K562 (cell line): ENCODE measurements at regions not wholly inside any gene's neighbourhood (a gene's known extent, or its start where the extent isn't known, plus 50 kb on each side); places are given as distances from the start of the nearest gene placed in this dataset.

ENCODE experiments used
- FOXJ3 ChIP-seq: sonication (generic); formaldehyde crosslinking; IDR thresholded peaks from 2 replicates; pipeline ENCODE4 v1.4.0; 2020; ENCODE audit warnings: mild to moderate bottlenecking, missing genetic modification reagents
- FUS ChIP-seq: fragments of 200-400 bp; formaldehyde crosslinking; optimal IDR thresholded peaks from 2 replicates; pipeline ENCODE3; 2017; ENCODE audit warnings: low read depth, low read length
- HDAC1 ChIP-seq, 2 experiments: fragments of 450-650 bp; IDR thresholded peaks; 2 replicates each; pipeline ENCODE4 v1.6.1; 2016 to 2017; ENCODE audit warnings: inconsistent platforms in 1 of 2, mild to moderate bottlenecking in 1 of 2, moderate library complexity in 1 of 2
- NCOA2 ChIP-seq, 2 experiments: fragments of 450-650 bp; IDR thresholded peaks; 2 replicates each; pipeline ENCODE4 v1.6.1; 2018; ENCODE audit warnings: mild to moderate bottlenecking in 2 of 2, moderate library complexity in 1 of 2; ENCODE audit not compliant: partially characterized antibody in 2 of 2
- NUFIP1 ChIP-seq: fragments of 450-650 bp; IDR thresholded peaks from 2 replicates; pipeline ENCODE4 v1.6.1; 2018; ENCODE audit not compliant: partially characterized antibody
- PTRF ChIP-seq: fragments of 450-650 bp; IDR thresholded peaks from 2 replicates; pipeline ENCODE4 v1.6.1; 2016; ENCODE audit warnings: mild to moderate bottlenecking, missing genetic modification characterization, missing compliant biosample characterization
- RBM22 ChIP-seq: fragments of 200-400 bp; formaldehyde crosslinking; IDR thresholded peaks from 2 replicates; pipeline ENCODE4 v1.6.1; 2018; ENCODE audit warnings: low read length, low read depth; ENCODE audit not compliant: poor library complexity, severe bottlenecking
- TRIM24 ChIP-seq, 2 experiments: fragments of 450-650 bp; IDR thresholded peaks; 2 replicates each; pipeline ENCODE4 v1.6.1; 2016
- TF ChIP-seq, protein P1 (sequence below): sonication (generic); formaldehyde crosslinking; IDR thresholded peaks from 2 replicates; pipeline ENCODE4 v1.8.0; 2023; ENCODE audit warnings: missing genetic modification reagents, mild to moderate bottlenecking, borderline replicate concordance
- TF ChIP-seq, protein P2 (sequence below), 2 experiments: fragments of 200-800 bp in 1 of 2; sonication (Bioruptor generic) in 1 of 2; sonication (generic) in 1 of 2; formaldehyde crosslinking in 1 of 2; IDR thresholded peaks in 1 of 2; conservative IDR thresholded peaks in 1 of 2; 2 replicates each; pipeline versions ENCODE4 v1.5.0 to v1.6.1; 2016 to 2020; ENCODE audit warnings: missing compliant biosample characterization in 1 of 2, missing genetic modification characterization in 1 of 2, missing genetic modification reagents in 1 of 2
- TF ChIP-seq, protein P3 (sequence below): fragments of 450-650 bp; formaldehyde crosslinking; IDR thresholded peaks from 2 replicates; pipeline ENCODE4 v1.4.0; 2020; ENCODE audit warnings: mild to moderate bottlenecking, mixed read lengths
- TF ChIP-seq, protein P4 (sequence below), 3 experiments: fragments of 200-800 bp in 1 of 3; sonication (Bioruptor generic) in 1 of 3; sonication (generic) in 1 of 3; formaldehyde crosslinking in 1 of 3; IDR thresholded peaks; 2 replicates each; pipeline versions ENCODE4 v1.6.1 to v1.8.0; 2016 to 2022; ENCODE audit warnings: mild to moderate bottlenecking in 2 of 3, missing compliant biosample characterization in 2 of 3, missing genetic modification characterization in 2 of 3, missing genetic modification reagents in 1 of 3

DNA sequence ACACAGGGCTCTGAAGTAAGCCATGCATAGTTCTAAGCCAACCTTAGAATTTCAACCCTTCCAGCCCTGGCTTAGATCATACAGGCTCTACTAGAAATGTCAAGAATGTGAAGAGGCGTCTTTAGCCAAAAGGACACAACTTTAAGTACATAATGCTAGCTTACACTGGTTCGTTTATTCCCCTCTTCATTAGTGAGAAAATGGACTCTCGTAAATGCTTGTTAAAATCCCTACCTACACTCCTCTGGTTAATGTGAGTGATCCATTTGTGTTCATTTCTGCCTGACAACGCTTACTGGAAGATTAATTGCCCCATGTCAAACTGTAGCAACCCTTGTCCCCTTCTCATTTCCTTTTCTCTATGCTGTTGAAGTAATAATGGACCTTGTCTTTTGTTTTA lies 149.3 kb upstream of the POU5F2 start (continued):
- TF ChIP-seq, protein P1, sequence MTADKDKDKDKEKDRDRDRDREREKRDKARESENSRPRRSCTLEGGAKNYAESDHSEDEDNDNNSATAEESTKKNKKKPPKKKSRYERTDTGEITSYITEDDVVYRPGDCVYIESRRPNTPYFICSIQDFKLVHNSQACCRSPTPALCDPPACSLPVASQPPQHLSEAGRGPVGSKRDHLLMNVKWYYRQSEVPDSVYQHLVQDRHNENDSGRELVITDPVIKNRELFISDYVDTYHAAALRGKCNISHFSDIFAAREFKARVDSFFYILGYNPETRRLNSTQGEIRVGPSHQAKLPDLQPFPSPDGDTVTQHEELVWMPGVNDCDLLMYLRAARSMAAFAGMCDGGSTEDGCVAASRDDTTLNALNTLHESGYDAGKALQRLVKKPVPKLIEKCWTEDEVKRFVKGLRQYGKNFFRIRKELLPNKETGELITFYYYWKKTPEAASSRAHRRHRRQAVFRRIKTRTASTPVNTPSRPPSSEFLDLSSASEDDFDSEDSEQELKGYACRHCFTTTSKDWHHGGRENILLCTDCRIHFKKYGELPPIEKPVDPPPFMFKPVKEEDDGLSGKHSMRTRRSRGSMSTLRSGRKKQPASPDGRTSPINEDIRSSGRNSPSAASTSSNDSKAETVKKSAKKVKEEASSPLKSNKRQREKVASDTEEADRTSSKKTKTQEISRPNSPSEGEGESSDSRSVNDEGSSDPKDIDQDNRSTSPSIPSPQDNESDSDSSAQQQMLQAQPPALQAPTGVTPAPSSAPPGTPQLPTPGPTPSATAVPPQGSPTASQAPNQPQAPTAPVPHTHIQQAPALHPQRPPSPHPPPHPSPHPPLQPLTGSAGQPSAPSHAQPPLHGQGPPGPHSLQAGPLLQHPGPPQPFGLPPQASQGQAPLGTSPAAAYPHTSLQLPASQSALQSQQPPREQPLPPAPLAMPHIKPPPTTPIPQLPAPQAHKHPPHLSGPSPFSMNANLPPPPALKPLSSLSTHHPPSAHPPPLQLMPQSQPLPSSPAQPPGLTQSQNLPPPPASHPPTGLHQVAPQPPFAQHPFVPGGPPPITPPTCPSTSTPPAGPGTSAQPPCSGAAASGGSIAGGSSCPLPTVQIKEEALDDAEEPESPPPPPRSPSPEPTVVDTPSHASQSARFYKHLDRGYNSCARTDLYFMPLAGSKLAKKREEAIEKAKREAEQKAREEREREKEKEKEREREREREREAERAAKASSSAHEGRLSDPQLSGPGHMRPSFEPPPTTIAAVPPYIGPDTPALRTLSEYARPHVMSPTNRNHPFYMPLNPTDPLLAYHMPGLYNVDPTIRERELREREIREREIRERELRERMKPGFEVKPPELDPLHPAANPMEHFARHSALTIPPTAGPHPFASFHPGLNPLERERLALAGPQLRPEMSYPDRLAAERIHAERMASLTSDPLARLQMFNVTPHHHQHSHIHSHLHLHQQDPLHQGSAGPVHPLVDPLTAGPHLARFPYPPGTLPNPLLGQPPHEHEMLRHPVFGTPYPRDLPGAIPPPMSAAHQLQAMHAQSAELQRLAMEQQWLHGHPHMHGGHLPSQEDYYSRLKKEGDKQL = no peak
- no peak for TF ChIP-seq HDAC1 (IDR thresholded peaks at IDR 0.05)
- no peak for TF ChIP-seq PTRF (tag)
- TF ChIP-seq FOXJ3 (CRISPR knock-in tag) = no peak
- no peak for TF ChIP-seq RBM22
- TF ChIP-seq FUS = no peak
- TF ChIP-seq, protein P2, sequence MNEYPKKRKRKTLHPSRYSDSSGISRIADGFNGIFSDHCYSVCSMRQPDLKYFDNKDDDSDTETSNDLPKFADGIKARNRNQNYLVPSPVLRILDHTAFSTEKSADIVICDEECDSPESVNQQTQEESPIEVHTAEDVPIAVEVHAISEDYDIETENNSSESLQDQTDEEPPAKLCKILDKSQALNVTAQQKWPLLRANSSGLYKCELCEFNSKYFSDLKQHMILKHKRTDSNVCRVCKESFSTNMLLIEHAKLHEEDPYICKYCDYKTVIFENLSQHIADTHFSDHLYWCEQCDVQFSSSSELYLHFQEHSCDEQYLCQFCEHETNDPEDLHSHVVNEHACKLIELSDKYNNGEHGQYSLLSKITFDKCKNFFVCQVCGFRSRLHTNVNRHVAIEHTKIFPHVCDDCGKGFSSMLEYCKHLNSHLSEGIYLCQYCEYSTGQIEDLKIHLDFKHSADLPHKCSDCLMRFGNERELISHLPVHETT (CRISPR knock-in tag; conservative IDR thresholded peaks at IDR 0.05 in 1 of 2, IDR thresholded peaks at IDR 0.05 in 1 of 2) = no peak
- TF ChIP-seq, protein P3, sequence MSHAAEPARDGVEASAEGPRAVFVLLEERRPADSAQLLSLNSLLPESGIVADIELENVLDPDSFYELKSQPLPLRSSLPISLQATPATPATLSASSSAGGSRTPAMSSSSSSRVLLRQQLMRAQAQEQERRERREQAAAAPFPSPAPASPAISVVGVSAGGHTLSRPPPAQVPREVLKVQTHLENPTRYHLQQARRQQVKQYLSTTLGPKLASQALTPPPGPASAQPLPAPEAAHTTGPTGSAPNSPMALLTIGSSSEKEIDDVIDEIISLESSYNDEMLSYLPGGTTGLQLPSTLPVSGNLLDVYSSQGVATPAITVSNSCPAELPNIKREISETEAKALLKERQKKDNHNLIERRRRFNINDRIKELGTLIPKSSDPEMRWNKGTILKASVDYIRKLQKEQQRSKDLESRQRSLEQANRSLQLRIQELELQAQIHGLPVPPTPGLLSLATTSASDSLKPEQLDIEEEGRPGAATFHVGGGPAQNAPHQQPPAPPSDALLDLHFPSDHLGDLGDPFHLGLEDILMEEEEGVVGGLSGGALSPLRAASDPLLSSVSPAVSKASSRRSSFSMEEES (CRISPR knock-in tag) = no peak
- TF ChIP-seq, protein P4, sequence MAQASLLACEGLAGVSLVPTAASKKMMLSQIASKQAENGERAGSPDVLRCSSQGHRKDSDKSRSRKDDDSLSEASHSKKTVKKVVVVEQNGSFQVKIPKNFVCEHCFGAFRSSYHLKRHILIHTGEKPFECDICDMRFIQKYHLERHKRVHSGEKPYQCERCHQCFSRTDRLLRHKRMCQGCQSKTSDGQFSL (CRISPR knock-in tag; IDR thresholded peaks at IDR 0.05) = no peak
- TF ChIP-seq, protein P4 (tag; IDR thresholded peaks at IDR 0.05) = no peak
- no peak for TF ChIP-seq NUFIP1
- TF ChIP-seq NCOA2 (IDR thresholded peaks at IDR 0.05; ENCODE audit: partially characterized antibody in 2 of 2) = no peak
- TF ChIP-seq TRIM24 (IDR thresholded peaks at IDR 0.05) = no peak
